ENCODE measurements at regions not wholly inside any gene's neighbourhood (a gene's known extent, or its start where the extent isn't known, plus 50 kb on each side); places are given as distances from the start of the nearest gene placed in this dataset.

DNA sequence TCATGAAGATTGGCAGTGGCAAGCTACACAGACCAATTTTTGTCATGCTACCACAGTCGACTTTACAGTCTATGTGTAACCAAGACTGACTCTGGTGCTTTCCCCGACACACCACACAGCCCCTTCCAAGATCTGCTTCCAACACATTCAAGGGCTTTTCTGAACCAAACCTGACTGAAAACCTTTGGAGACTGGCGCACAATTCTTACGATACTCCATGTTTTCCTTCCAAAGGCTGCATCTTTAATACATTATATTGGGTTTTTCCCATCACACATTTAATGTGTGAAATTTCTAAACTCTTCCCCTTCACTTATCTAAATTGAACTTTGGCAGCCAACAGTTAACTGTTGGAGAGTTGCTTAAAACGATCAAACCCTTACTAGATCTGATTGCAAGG is 127.7 kb upstream of the SOX5 start:
- no peak overlapping the region for H3K27ac ChIP-seq
- TF ChIP-seq EP300 (IDR thresholded peaks at IDR 0.05), result no peak
- no peak for TF ChIP-seq POLR2A (IDR thresholded peaks at IDR 0.05)
- TF ChIP-seq, protein P1, sequence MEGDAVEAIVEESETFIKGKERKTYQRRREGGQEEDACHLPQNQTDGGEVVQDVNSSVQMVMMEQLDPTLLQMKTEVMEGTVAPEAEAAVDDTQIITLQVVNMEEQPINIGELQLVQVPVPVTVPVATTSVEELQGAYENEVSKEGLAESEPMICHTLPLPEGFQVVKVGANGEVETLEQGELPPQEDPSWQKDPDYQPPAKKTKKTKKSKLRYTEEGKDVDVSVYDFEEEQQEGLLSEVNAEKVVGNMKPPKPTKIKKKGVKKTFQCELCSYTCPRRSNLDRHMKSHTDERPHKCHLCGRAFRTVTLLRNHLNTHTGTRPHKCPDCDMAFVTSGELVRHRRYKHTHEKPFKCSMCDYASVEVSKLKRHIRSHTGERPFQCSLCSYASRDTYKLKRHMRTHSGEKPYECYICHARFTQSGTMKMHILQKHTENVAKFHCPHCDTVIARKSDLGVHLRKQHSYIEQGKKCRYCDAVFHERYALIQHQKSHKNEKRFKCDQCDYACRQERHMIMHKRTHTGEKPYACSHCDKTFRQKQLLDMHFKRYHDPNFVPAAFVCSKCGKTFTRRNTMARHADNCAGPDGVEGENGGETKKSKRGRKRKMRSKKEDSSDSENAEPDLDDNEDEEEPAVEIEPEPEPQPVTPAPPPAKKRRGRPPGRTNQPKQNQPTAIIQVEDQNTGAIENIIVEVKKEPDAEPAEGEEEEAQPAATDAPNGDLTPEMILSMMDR (IDR thresholded peaks at IDR 0.05), result no peak
- TF ChIP-seq POLR2AphosphoS5 (IDR thresholded peaks at IDR 0.05), result no peak
- DNase-seq, result no peak
- H3K27me3 ChIP-seq, result no peaks in the 10 kb centered on the region
- H3K4me3 ChIP-seq, result no peak overlapping the region
- no peaks in the 10 kb centered on the region for H3K9me3 ChIP-seq
- 81 to 89% (median 84%) methylated on average over 5 of the region's 5 CpGs for WGBS, 5 donors
- intact Hi-C loops (cut with DNase I; ENCODE audit: low total_unique reads), result no loop called here
- H3K36me3 ChIP-seq, result no peaks in the 10 kb centered on the region
- H3K4me1 ChIP-seq, result peaks cover 0 to 9% (median 0%) of the 10 kb centered on the region in 4 donors

DNA sequence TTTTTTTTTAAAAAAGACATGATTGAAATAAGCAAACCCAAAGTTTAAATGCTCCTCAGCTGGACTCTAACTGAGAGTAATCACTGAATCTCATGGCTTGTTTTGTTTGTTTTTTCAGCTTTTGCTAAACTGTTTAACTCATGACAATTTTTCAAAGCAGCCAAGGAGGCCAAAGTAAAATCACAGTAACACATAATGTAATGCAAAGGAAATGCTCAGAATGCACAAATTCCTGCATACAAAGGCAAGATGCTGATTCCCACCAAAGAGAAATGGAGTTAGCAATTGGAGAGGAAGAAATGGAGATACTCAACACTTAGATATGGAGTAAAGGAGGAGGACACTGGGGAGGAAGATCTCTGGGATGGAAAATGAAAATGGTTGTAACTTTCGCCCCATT is 126.2 kb upstream of the SOX5 start:
- Histone ChIP-seq H3K4me1 (peaks cover 0 to 9% (median 0%) of the 10 kb centered on the region in 4 donors), H3K9me3 (no peaks in the 10 kb centered on the region), H3K27ac (no peak overlapping the region), H3K4me3 (no peak overlapping the region), H3K27me3 (no peaks in the 10 kb centered on the region), H3K36me3 (no peaks in the 10 kb centered on the region)
- TF ChIP-seq EP300 (IDR thresholded peaks at IDR 0.05) (no peak), POLR2AphosphoS5 (IDR thresholded peaks at IDR 0.05) (no peak), POLR2A (IDR thresholded peaks at IDR 0.05) (no peak)
- TF ChIP-seq, protein P1 (IDR thresholded peaks at IDR 0.05), result no peak
- WGBS, 5 donors, result 86 to 92% (median 88%) methylated on average over 1 of the region's 1 CpG
- DNase-seq, result no peak
- intact Hi-C loops (cut with DNase I; ENCODE audit: low total_unique reads), result no loop called here

DNA sequence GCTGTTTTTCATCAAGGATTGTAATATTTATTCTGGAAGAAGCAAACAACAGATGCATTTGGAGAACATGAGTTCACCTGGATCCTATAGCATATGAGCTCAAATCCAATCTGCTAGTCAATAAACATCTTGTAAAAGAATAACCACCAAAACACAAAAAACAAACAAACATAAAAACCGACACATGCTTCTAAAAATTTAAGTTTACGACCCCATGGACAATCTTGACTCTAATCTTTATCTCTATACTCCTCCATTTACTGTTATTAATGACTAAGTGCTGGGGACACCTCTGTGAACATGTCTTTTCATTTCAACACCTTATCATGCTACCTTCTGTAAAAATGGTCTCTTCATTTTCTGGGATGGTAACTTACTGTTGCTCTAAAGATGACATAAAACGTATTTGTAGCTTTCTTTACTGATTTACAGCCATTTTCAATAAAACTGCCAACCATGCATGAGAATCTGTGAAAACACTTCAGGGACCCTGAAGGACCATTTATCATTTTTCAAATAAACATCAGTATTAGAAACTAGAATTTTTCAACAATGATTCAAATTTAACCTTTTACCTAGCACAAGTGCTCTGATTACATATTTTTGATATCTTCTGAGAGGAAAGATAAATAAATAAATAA is 123.8 kb upstream of the SOX5 start:
- WGBS, 5 donors, result 80 to 89% (median 88%) methylated on average over 3 of the region's 3 CpGs
- no peaks in the 10 kb centered on the region for H3K36me3 ChIP-seq
- no peak overlapping the region for H3K27ac ChIP-seq
- peaks cover 0 to 22% (median 4%) of the 10 kb centered on the region in 4 donors for H3K4me1 ChIP-seq
- no peak for DNase-seq
- H3K4me3 ChIP-seq, result no peak overlapping the region
- intact Hi-C loops (cut with DNase I; ENCODE audit: low total_unique reads), result no loop called here
- no peak for TF ChIP-seq POLR2AphosphoS5 (IDR thresholded peaks at IDR 0.05)
- TF ChIP-seq EP300 (IDR thresholded peaks at IDR 0.05), result no peak
- TF ChIP-seq, protein P1 (IDR thresholded peaks at IDR 0.05), result no peak
- TF ChIP-seq POLR2A (IDR thresholded peaks at IDR 0.05), result no peak
- H3K27me3 ChIP-seq, result no peaks in the 10 kb centered on the region
- no peaks in the 10 kb centered on the region for H3K9me3 ChIP-seq

DNA sequence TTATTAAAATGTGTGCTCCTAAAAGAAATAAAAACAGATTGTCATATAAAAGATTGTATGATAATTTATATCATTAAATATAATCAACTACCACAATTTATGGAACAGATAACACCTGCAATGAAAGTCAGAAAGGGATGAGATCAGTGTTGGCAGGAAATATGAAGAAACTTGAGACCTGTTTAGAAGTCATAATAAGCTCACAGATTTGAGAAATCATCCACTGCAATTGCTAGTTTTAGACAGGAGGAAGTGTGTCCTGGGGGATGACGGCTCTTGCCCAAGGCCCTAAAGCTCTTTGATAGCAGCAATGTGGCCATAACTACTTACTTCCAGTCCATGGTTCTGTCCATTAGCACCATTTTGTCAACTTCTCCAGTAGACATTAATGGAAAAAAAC is 122.8 kb upstream of the SOX5 start:
- Histone ChIP-seq H3K9me3 (no peaks in the 10 kb centered on the region), H3K27me3 (no peaks in the 10 kb centered on the region), H3K4me3 (no peak overlapping the region), H3K27ac (no peak overlapping the region), H3K36me3 (no peaks in the 10 kb centered on the region), H3K4me1 (peaks cover 0 to 23% (median 4%) of the 10 kb centered on the region in 4 donors)
- DNase-seq, result no peak
- 80 to 95% (median 88%) methylated on average over 1 of the region's 1 CpG for WGBS, 5 donors
- no peak for TF ChIP-seq POLR2A (IDR thresholded peaks at IDR 0.05)
- no peak for TF ChIP-seq EP300 (IDR thresholded peaks at IDR 0.05)
- TF ChIP-seq, protein P1 (IDR thresholded peaks at IDR 0.05), result no peak
- no peak for TF ChIP-seq POLR2AphosphoS5 (IDR thresholded peaks at IDR 0.05)
- intact Hi-C loops (cut with DNase I; ENCODE audit: low total_unique reads), result no loop called here

All from stomach (tissue), 8 donors.